Liver (tissue), 3 donors: ENCODE measurements at regions not wholly inside any gene's neighbourhood (a gene's known extent, or its start where the extent isn't known, plus 50 kb on each side); places are given as distances from the start of the nearest gene placed in this dataset.

ENCODE experiments used
- CTCF ChIP-seq: fragments of 150-350 bp; IDR thresholded peaks from 2 replicates; pipeline ENCODE4 v1.5.1; 2017; ENCODE audit warnings: improper control_type of control experiment, low read depth, low read length; ENCODE audit not compliant: missing input control
- GABPA ChIP-seq, 2 donors: IDR thresholded peaks in 1 of 2; conservative IDR thresholded peaks in 1 of 2; 2 replicates each; pipeline ENCODE4 v1.6.1; 2016; ENCODE audit warnings: antibody characterized with exemption in 2 of 2, mild to moderate bottlenecking in 1 of 2, moderate library complexity in 1 of 2
- MAX ChIP-seq: IDR thresholded peaks from 2 replicates; pipeline ENCODE4 v1.6.1; 2016; ENCODE audit warnings: antibody characterized with exemption
- REST ChIP-seq: IDR thresholded peaks from 2 replicates; pipeline ENCODE4 v1.6.1; 2016; ENCODE audit warnings: antibody characterized with exemption, mild to moderate bottlenecking
- donor health status: healthy.
- donor health status: healthy.

- no peak for TF ChIP-seq CTCF
- no peak for TF ChIP-seq MAX
- TF ChIP-seq GABPA (IDR thresholded peaks at IDR 0.05 in 1 of 2, conservative IDR thresholded peaks at IDR 0.05 in 1 of 2) = no peak
- TF ChIP-seq REST = no peak
Measured at GRCh38 chr9:18233311-18233710, 240.6 kb upstream of the ADAMTSL1 start.
